ENCODE measurements at regions not wholly inside any gene's neighbourhood (a gene's known extent, or its start where the extent isn't known, plus 50 kb on each side); places are given as distances from the start of the nearest gene placed in this dataset.

- DNase-seq, result peak; percentile 20
Measured at GRCh38 chr3:102233881-102234280, 200.9 kb upstream of the ZPLD1 start.

DNA sequence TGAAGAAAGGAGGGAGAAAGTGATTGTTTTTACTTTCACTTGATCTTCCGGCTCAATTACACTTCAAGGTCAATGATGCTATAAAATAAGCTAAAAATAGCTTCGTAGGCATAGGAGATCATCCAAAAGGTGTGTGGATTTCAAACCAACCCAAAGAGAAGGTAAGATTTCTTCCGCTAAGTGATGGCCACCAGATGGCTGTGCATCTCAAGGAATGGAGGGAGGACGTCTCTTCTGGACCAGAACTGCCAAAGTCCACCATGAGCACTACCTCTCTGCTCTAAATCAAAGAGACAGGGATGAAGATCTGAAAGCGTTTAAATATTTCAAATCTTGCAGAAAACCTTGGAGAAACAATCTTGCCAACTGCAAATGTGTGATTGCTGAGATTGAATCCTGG, 199.1 kb upstream of the ZPLD1 start:
- DNase-seq, result peak; percentile 57

DNA sequence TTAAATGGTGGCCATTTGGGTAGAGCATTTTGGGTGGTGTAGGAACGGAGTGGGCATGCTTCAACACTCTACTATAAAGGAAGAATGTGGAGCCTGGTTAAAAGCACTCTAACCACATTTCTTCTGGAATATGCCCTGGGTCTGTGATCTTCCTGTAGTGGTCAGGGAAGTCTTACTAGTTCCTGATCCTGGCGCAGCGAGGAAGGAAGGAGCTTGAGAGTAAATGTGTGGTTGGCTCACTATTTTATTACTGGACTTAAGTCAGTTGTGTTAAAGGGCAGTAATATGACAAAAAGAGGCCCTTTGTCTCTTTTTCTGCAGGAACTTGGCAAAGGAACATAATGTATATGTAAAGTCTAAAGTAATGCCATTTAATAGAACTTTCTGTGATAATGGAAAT, 197.6 kb upstream of the ZPLD1 start:
- no peak for DNase-seq

DNA sequence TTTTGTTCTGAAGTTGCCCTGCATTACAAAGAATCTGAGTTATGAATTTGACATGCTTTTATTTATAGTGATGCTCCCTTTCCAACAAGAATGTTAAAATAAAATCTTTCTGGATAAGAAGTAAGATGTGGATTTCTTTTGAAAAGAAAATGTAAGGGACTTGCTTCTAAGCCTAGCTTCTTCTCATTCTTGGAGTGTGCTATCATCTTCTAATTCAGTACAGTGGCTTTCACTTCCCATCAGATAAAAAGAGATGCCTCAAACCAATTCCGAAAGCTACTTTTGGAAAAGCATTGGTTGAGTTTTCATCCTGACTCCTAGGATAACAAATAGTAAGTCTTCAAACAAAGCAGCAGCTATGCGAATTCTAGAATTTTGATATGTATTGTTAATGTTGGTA, 197.0 kb upstream of the ZPLD1 start:
- no peak for DNase-seq

DNA sequence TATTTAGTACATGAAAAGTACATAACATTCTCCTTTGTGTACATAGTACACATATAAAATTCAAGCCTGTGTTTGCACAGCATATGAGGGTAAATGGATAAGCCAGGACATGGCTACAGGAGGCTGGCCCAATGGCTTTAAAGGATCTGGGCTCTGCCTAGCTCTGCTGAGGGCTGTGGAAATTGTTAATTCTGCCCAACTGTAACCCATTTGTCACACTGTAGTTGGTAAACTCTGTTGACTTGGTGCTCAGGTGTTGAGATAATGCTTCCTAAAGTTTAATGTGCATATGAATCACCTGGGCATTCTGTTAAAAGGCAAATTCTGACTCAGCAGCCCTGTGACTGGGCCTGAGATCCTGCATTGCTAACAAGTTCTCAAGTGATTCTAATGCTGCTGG, 196.5 kb upstream of the ZPLD1 start:
- DNase-seq, result no peak

- no peak for DNase-seq
Measured at GRCh38 chr3:102240720-102241119, 194.1 kb upstream of the ZPLD1 start.

DNA sequence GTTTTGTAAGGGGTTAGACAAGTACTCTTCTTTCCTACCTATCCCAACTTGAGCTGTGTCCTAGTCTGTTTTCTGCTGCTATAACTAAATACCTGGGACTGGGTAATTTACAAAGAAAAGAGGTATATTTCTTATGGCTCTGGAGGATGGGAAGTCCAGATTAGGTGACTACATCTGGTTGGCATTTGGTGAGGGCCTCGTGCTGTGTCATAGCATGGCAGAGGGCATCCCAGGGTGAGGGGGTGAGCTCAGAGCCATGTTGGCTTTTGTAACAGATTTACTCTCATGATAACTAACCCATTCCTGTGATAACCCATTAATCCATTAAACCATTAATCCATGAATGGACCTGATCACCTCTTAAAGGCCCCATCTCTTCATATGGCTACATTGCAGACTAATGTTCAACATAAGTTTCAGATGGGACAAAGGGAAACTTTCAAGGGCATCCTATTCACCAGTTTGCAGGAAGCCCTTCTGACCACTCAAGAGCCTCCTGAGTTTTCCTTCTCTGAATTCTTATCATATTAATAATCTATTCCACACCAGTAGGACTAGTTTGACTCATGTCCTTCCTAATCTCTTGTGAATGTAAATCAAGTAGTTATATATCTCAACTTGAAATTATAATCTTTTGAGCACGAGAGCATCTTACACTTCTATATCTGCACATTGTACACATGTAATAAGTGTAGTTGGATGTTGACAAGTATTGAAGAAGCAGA, 185.7 kb upstream of the ZPLD1 start:
- no peak for DNase-seq

DNA sequence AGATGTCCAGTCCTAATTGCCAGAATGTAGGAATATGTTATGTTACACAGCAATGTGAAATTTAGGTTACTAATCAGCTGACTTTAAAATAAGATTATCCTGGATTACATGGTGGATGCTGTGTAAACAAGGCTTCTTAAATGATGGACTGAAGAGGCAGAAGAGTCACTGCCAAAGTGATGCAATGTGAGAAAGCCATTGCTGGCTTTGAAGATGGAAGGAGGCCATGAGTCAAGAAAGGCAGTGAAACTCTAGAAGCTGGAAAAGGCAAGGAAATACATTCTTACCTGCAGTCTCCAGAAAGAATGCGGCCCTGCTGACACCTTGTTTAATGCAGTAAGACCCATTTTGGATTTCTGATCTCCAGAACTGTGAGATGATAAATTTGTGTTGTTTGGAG, 179.1 kb upstream of the ZPLD1 start:
- DNase-seq, result no peak

DNA sequence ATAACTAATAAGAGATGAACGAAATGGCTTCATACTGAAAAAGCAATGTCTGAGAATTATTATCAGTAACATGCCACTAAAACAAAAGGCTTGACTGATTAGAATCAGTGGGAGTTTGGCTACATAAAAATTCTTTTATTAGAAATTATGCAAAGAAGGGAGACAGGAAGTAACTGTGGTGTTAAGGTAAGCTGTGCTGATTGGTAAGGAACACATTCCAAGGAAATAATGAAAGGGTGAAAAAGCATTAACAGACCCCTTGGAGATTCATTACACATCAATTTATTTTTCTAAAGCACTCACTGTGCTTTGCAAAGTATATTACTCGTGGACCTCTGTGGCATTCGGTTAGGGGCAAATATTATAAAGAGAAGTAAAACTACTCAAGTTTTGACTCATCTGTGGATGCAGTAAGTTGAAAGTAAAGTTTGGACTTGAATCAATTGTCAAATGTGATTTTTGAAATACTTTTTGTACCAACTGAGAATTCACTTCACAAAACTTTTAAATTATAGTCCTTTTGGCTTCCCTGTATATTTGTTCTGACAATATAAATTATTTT, 176.1 kb upstream of the ZPLD1 start:
- DNase-seq, result no peak

GRCh38 chr3:102259663-102260062, 175.2 kb upstream of the ZPLD1 start:
- no peak for DNase-seq

- DNase-seq, result no peak
Measured at GRCh38 chr3:102265720-102266119, 169.1 kb upstream of the ZPLD1 start.

DNA sequence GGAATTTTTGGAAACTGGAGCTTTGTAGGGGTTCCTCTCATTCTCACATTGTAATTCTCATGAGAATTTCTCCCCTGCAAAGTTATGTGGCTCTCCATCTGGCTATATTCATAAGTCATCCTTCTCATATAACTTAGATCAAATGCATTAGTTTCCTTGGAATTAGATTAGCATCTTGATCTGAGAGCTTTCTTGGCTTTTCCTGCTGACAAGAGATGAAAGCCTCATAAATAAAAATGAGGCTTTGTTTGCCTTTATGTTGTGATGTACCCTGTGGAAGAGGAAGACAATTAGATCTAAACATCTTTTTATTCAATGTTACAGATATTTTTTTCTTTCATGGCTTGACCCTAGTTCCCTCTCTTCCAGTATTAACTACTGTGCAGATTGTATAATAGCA, 165.4 kb upstream of the ZPLD1 start:
- DNase-seq, result no peak

GRCh38 chr3:102290241-102290640, 144.6 kb upstream of the ZPLD1 start:
- DNase-seq, result no peak

DNA sequence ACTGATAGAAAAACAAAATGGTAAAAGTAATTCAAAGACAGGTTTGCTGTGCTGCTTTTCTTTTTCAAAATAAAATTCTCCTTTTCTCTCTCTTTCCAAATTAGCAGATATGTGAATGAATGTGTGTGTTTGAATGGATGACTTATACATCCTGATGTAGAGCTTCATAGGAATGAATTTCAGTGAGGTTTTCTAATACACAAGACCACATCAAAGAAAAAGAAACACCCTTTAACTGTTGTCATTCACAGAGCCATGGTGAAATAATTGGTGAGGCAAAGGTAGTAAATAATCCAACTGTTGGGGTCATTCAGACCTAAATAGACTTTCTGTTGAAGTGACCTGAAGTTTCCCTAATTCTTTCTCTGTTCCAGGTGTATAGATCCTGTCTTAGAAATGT, 139.1 kb upstream of the ZPLD1 start:
- DNase-seq, result no peak

GRCh38 chr3:102297072-102297658, 137.7 kb upstream of the ZPLD1 start:
- DNase-seq, result no peak

DNA sequence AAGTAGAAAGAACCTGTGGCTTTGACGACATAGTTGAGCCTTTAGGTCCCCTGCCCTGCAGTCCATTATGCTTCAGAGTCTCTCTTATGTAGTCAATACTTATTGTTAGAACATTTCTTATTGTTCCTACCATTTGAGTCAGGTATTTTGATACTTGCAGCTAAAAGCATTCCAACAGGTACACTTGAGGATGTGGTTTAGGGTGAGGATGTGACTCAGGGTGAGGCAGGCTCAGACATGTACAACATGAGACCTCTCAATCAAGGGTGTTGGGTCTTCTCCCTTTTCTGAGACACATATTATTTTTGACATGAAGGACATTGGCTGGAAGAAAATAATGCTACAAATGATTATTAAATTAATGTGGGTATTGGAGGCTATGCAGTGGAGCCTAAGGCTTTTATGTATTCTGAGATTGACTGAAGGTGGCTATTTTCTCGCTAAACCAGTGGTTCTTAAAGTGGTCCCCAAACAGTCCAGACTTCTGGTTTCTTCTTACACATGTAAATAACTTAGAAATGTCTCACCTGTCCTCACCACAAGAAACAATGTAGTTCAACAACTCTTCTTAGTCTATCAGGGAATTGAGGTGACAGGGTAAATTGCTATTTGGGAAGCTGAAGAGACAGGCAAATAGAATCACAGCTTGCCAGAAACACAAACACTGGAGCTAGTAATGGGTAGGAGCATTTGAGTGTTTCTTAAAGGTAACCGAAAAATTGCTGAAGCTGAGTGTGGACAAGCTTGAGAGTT, 135.5 kb upstream of the ZPLD1 start:
- no peak for DNase-seq

- no peak for DNase-seq
Measured at GRCh38 chr3:102301155-102301880, 133.5 kb upstream of the ZPLD1 start.

- no peak for DNase-seq
Measured at GRCh38 chr3:102302020-102302419, 132.8 kb upstream of the ZPLD1 start.

- DNase-seq, result no peak
Measured at GRCh38 chr3:102304550-102304949, 130.3 kb upstream of the ZPLD1 start.

GRCh38 chr3:102307442-102307841, 127.4 kb upstream of the ZPLD1 start:
- DNase-seq, result no peak

DNA sequence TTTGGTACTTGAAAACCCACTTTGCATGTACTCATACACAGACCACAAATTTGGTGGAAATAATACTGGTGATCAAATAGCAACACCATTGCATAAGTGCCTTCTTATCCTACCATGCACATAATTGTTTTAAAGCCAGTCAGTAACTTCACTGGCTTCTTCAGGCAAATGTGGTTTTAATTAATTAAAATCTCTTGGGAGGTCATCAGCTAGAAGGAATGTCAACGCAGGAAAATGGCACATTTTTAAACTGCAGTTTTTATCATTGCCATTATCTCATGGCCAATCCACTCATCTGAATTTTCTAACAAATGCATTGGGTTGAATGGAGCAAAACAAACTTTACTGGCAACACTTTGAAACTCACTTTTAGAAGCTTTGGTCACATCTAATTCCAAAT, 105.7 kb upstream of the ZPLD1 start:
- DNase-seq, result no peak

- DNase-seq, result no peak
Measured at GRCh38 chr3:102329561-102329960, 105.3 kb upstream of the ZPLD1 start.

DNA sequence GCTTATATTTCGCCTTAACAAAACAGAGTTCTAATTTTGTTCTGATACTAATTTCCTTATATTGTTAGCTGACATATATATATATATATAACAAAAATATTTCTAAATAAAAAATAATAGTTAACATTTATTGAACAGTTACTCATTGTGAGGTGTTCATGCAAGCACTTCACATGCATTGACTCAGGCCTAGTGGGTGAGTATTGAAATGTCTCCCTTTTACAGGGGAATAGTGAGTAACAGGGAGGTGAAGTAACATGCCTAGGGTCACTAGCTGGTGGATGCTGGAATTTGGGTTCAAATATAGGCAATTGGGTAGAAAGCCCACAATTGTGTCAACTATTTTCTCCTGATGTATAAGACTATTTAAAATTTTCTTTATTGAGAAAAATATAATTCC, 102.6 kb upstream of the ZPLD1 start:
- DNase-seq, result no peak
